GM12874 (cell line): ENCODE measurements at regions not wholly inside any gene's neighbourhood (a gene's known extent, or its start where the extent isn't known, plus 50 kb on each side); places are given as distances from the start of the nearest gene placed in this dataset.

ENCODE experiments used
- TF ChIP-seq, protein P1 (sequence below): IDR thresholded peaks from 2 replicates; pipeline ENCODE4 v1.5.1; 2011; ENCODE audit warnings: low read depth, mild to moderate bottlenecking, control low read depth, low read length, moderate library complexity; ENCODE audit not compliant: insufficient read depth

DNA sequence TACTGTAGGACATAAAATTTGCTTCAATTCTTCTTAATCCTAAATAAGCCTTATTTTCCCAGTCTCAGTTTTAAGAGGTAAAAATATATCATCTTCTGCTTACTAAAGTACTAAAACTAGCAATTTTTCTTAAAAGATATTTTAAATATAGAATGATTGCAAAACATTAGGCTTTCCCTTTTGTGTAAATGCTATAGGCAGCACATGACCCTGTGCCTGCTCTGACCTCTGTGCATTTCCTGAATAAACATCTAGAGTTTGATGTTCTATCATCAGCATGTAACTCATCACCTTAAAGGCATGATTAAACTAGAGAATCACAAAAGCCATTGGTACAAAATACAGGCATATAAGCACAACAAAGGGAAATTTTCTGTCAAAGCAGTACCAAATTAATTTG, 422.7 kb downstream of the TFAP2B start:
- TF ChIP-seq, protein P1, sequence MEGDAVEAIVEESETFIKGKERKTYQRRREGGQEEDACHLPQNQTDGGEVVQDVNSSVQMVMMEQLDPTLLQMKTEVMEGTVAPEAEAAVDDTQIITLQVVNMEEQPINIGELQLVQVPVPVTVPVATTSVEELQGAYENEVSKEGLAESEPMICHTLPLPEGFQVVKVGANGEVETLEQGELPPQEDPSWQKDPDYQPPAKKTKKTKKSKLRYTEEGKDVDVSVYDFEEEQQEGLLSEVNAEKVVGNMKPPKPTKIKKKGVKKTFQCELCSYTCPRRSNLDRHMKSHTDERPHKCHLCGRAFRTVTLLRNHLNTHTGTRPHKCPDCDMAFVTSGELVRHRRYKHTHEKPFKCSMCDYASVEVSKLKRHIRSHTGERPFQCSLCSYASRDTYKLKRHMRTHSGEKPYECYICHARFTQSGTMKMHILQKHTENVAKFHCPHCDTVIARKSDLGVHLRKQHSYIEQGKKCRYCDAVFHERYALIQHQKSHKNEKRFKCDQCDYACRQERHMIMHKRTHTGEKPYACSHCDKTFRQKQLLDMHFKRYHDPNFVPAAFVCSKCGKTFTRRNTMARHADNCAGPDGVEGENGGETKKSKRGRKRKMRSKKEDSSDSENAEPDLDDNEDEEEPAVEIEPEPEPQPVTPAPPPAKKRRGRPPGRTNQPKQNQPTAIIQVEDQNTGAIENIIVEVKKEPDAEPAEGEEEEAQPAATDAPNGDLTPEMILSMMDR, result no peak

DNA sequence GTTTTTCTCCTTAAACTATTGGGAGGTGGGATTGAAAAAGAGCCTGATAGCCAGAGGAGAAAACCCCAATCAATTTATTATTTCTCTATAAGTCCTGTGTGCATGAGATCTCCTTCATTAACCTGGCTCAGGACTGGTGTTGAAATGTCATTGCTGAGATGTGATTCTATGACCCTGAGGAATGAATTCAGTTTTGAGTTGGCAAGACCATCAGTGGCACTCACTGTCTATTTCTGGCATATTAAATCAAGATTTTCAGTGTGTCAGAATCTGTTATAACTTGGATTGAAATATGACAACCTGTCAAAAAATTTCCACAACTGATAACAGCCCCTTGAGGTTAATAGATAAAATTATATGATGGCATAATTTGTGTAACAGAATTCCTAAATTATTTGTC, 431.1 kb downstream of the TFAP2B start:
- TF ChIP-seq, protein P1, result no peak

DNA sequence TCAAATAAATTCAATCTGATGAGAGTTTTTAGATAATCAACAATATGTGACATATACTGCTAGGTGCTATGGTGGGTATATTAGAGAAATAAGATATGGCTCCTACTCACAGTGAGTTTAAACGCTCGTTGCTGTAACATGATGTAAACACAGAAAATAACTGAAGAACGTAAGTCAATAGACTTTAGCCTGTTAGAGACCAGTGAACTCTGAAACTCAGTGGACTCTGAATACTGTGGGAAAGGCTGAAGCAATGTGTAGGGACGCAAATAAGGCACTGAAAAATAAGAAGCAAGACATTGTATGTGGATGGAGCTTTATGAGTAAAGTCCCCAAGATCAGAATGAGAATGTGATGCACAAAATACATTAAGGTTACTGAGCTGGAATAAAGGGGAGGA, 431.6 kb downstream of the TFAP2B start:
- TF ChIP-seq, protein P1, result no peak

DNA sequence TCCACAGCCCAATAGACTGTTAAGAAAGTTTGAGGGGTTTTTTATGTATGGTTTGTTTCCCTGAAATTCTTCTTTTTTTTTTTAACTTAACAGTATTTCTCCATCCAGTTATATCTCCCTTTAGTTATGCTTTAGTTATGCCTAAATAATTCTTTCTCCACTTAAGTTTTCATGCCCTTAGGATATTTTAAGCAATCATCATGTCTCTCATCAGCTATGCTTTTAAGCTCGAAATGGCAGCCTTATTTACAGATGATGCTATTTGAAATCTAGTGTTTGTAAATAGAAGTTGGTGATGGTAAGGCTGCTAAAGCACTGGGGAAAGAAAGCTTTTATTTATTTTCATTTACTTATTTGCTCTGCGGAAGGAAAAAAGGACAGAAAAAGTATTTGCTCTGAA, 439.3 kb downstream of the TFAP2B start:
- TF ChIP-seq, protein P1, result no peak

DNA sequence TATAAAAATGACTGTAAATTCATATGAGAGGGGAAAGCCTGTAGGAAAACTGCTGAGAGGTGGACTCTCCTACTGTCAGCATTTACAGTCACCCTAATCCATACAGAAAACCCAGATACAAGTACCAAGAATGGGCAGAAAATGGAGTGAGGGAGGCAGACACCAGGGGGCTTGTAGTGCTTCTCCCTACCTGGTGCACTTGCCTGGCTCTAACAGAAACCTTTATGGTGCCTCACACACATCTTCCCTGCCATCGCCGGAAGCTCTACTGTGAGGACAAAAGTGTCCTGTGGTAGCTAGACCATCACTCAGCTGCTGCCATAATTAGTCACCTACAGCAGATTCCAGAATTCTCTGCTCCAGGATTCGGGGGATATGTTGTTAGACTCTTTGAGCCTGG, 441.3 kb downstream of the TFAP2B start:
- TF ChIP-seq, protein P1, result no peak

DNA sequence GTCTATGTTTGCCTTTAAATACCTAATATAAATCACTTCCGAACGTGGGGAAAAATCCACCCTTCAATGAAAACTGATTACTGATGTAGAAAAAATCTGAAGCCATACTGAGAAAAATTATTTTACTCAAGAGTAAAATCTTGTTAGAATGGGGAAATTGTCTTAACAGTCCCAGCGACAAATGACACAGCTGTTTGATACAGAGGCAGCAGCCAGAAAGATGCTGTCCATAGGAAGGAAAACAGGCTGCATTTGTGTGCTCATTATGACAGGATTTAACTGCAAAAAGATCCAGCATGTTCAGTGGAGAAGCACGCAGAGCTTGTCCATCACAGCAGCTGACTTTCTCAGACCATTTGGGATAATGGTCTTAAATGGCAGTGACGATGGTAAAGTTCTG, 443.0 kb downstream of the TFAP2B start:
- TF ChIP-seq, protein P1, result no peak

DNA sequence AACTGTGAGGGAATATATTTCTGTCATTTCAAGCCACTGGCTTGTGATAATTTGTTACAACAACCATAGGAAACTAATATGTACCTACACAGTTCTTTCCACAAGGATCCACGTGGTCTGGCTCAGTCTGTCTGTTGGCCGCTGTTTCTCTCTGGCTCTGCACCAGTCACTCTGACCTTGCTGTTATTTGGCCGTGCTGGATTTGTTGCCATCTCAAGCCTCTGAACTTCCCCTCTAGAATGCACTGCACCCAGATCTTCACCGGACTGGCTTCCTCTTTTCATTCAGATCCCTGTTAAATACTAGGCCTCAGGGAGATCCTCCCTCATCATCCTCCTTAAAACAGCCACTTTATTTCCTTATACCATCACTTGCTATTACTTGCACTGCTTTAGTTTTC, 446.8 kb downstream of the TFAP2B start:
- TF ChIP-seq, protein P1, result no peak

DNA sequence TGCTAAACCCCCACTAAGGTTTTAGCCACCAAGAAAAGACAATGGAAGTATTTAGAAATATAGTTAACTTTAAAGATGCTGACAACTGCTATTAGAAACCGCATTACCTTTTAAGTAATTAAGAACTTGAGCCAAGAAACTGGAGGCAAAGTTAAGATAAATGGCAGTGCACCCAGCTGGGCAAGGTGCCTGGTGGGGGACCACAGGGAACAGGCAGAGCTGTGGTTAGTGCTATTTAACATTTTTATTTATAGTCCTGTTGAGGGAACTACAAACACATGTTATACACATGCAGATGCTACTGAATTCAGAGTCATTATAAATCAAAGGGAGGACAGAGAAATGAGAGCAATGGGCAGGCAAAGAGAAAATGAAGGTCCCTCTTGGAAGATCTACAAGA, 447.9 kb downstream of the TFAP2B start:
- TF ChIP-seq, protein P1, result no peak
